NCI-H2107 (cell line): ENCODE measurements at regions not wholly inside any gene's neighbourhood (a gene's known extent, or its start where the extent isn't known, plus 50 kb on each side); places are given as distances from the start of the nearest gene placed in this dataset.

Experiments used
- DNase-seq: peaks from one replicate; lab custom pipeline; 2025; lab: John Stamatoyannopoulos, UW

GRCh38 chr6:81238390-81238789 is 514.1 kb downstream of the TENT5A start:
- no peak for DNase-seq

- no peak for DNase-seq
Measured at GRCh38 chr6:81237226-81237625, 515.3 kb downstream of the TENT5A start.

- no peak for DNase-seq
Measured at GRCh38 chr6:81235512-81235911, 517.0 kb downstream of the TENT5A start.

GRCh38 chr6:81233990-81234389 is 518.5 kb downstream of the TENT5A start:
- no peak for DNase-seq

GRCh38 chr6:81228912-81229555 is 523.4 kb downstream of the TENT5A start:
- DNase-seq = no peak

- no peak for DNase-seq
Measured at GRCh38 chr6:81226957-81227356, 525.5 kb downstream of the TENT5A start.

GRCh38 chr6:81216668-81217067 is 535.8 kb downstream of the TENT5A start:
- DNase-seq = no peak

GRCh38 chr6:81215092-81215432 is 537.4 kb downstream of the TENT5A start:
- no peak for DNase-seq

GRCh38 chr6:81214414-81215091 is 537.9 kb downstream of the TENT5A start:
- no peak for DNase-seq

GRCh38 chr6:81204731-81205130 is 547.8 kb downstream of the TENT5A start:
- DNase-seq = no peak

GRCh38 chr6:81194374-81194773 is 558.1 kb downstream of the TENT5A start:
- DNase-seq = no peak

GRCh38 chr6:81172056-81172740 is 580.3 kb downstream of the TENT5A start:
- no peak for DNase-seq

- DNase-seq = no peak
Measured at GRCh38 chr6:81169166-81169565, 583.3 kb downstream of the TENT5A start.

GRCh38 chr6:81166770-81167169 is 585.7 kb downstream of the TENT5A start:
- DNase-seq = no peak

GRCh38 chr6:81158956-81159355 is 593.5 kb downstream of the TENT5A start:
- DNase-seq = no peak

- no peak for DNase-seq
Measured at GRCh38 chr6:81148751-81149150, 603.7 kb downstream of the TENT5A start.

- DNase-seq = no peak
Measured at GRCh38 chr6:81145506-81145905, 607.0 kb downstream of the TENT5A start.

GRCh38 chr6:81144346-81144745 is 608.1 kb downstream of the TENT5A start:
- DNase-seq = no peak

- DNase-seq = no peak
Measured at GRCh38 chr6:81138236-81138635, 614.2 kb downstream of the TENT5A start.

GRCh38 chr6:81130969-81131368 is 621.5 kb downstream of the TENT5A start:
- no peak for DNase-seq

GRCh38 chr6:81130061-81130460 is 622.4 kb downstream of the TENT5A start:
- DNase-seq = no peak

- no peak for DNase-seq
Measured at GRCh38 chr6:81128671-81129070, 623.8 kb downstream of the TENT5A start.

GRCh38 chr6:81126150-81126549 is 626.3 kb downstream of the TENT5A start:
- no peak for DNase-seq
